GM23338 (cell line): ENCODE measurements at regions not wholly inside any gene's neighbourhood (a gene's known extent, or its start where the extent isn't known, plus 50 kb on each side); places are given as distances from the start of the nearest gene placed in this dataset.

Experiments
- ATAC-seq: fragments of 200-7000 bp; cut with Tn5 transposase; 3 replicates; pipeline ENCODE4 v1.9.1; 2020
- DNase-seq: peaks from one replicate; pipeline ENCODE4 v3.0.0-alpha.2; 2015; ENCODE audit warnings: low spot score
- H2AFZ ChIP-seq: fragments of 200-600 bp; sonication (generic); 2 replicates; pipeline ENCODE4 v1.8.0; 2016; ENCODE audit warnings: antibody characterized with exemption, mild to moderate bottlenecking, moderate library complexity
- H3F3A ChIP-seq: fragments of 200-600 bp; sonication (generic); replicated peaks from 2 replicates; pipeline ENCODE4 v1.8.0; 2017; ENCODE audit warnings: antibody characterized with exemption, mixed run types, low read depth
- H3K27ac ChIP-seq: fragments of 200-600 bp; sonication (generic); 2 replicates; pipeline ENCODE4 v1.6.1; 2016; ENCODE audit warnings: low read depth
- H3K27me3 ChIP-seq: fragments of 200-600 bp; sonication (generic); 2 replicates; pipeline ENCODE4 v1.8.0; 2016; ENCODE audit warnings: mild to moderate bottlenecking, mixed run types, moderate library complexity; ENCODE audit not compliant: insufficient read depth
- H3K36me3 ChIP-seq: fragments of 200-600 bp; sonication (generic); 2 replicates; pipeline ENCODE4 v1.8.0; 2016; ENCODE audit warnings: mild to moderate bottlenecking; ENCODE audit not compliant: insufficient read depth
- H3K4me1 ChIP-seq: fragments of 200-600 bp; sonication (generic); 2 replicates; pipeline ENCODE4 v1.8.0; 2016; ENCODE audit warnings: mild to moderate bottlenecking, moderate library complexity; ENCODE audit not compliant: insufficient read depth
- H3K4me2 ChIP-seq: fragments of 200-600 bp; sonication (generic); 2 replicates; pipeline ENCODE4 v1.7.1; 2017; ENCODE audit warnings: mixed run types
- H3K4me3 ChIP-seq: fragments of 200-600 bp; sonication (generic); 2 replicates; pipeline ENCODE4 v1.6.1; 2016; ENCODE audit warnings: mixed run types
- H3K79me2 ChIP-seq: fragments of 200-600 bp; sonication (generic); replicated peaks from 2 replicates; pipeline ENCODE4 v1.8.0; 2017; ENCODE audit warnings: mild to moderate bottlenecking; ENCODE audit not compliant: insufficient read depth
- H3K9me2 ChIP-seq: fragments of 200-600 bp; sonication (generic); 2 replicates; pipeline ENCODE4 v1.8.0; 2017; ENCODE audit not compliant: insufficient read depth
- H4K20me1 ChIP-seq: fragments of 200-600 bp; sonication (generic); replicated peaks from 2 replicates; pipeline ENCODE4 v1.8.0; 2017; ENCODE audit warnings: mild to moderate bottlenecking; ENCODE audit not compliant: insufficient read depth
- H3K27ac Mint-ChIP-seq: 2 replicates; pipeline ENCODE4 v1.8.0; 2020; ENCODE audit warnings: inconsistent platforms, mild to moderate bottlenecking, moderate library complexity, mixed read lengths
- H3K27me3 Mint-ChIP-seq: 3 replicates; pipeline ENCODE4 v1.8.0; 2022; ENCODE audit warnings: low read depth, mild to moderate bottlenecking, moderate library complexity, mixed read lengths, inconsistent platforms; ENCODE audit not compliant: insufficient read depth, poor library complexity
- H3K36me3 Mint-ChIP-seq: 3 replicates; pipeline ENCODE4 v1.8.0; 2021; ENCODE audit warnings: low read depth, mild to moderate bottlenecking, inconsistent platforms, moderate library complexity, mixed read lengths
- H3K4me1 Mint-ChIP-seq: 3 replicates; pipeline ENCODE4 v1.8.0; 2020; ENCODE audit warnings: mild to moderate bottlenecking, inconsistent platforms, mixed read lengths
- H3K4me3 Mint-ChIP-seq: 3 replicates; pipeline ENCODE4 v1.8.0; 2021; ENCODE audit warnings: moderate library complexity, mild to moderate bottlenecking, inconsistent platforms, mixed read lengths
- H3K9me3 Mint-ChIP-seq: 3 replicates; pipeline ENCODE4 v1.8.0; 2020; ENCODE audit warnings: moderate library complexity, mild to moderate bottlenecking, inconsistent platforms, mixed read lengths
- CREB1 ChIP-seq: fragments of 250-450 bp; sonication (Bioruptor Pico); IDR thresholded peaks from 2 replicates; pipeline ENCODE4 v1.5.0; 2020; ENCODE audit warnings: low read depth, mild to moderate bottlenecking, moderate library complexity
- CTCF ChIP-seq, 2 experiments: fragments of 200-600 bp in 1 of 2; sonication (generic) in 1 of 2; conservative IDR thresholded peaks; 2 replicates each; pipeline versions ENCODE4 v1.5.1 to v1.6.1; 2016 to 2017; ENCODE audit warnings: antibody characterized with exemption in 2 of 2, low read depth in 2 of 2, mild to moderate bottlenecking in 2 of 2, moderate library complexity in 1 of 2
- ETS1 ChIP-seq: IDR thresholded peaks from 2 replicates; pipeline ENCODE4 v1.6.1; 2016; ENCODE audit warnings: antibody characterized with exemption
- EZH2 ChIP-seq: fragments of 200-600 bp; sonication (generic); IDR thresholded peaks from one replicate; pipeline ENCODE4 v1.8.0; 2017; ENCODE audit warnings: antibody characterized with exemption, mild to moderate bottlenecking, low read depth; ENCODE audit not compliant: unreplicated experiment
- EZH2phosphoT487 ChIP-seq: fragments of 200-600 bp; sonication (generic); IDR thresholded peaks from one replicate; pipeline ENCODE4 v1.8.1; 2018; ENCODE audit warnings: antibody characterized with exemption; ENCODE audit not compliant: unreplicated experiment
- JUNB ChIP-seq: IDR thresholded peaks from one replicate; pipeline ENCODE4 v1.6.1; 2016; ENCODE audit warnings: antibody characterized with exemption; ENCODE audit not compliant: unreplicated experiment
- NANOG ChIP-seq: IDR thresholded peaks from 2 replicates; pipeline ENCODE4 v1.6.1; 2016; ENCODE audit warnings: antibody characterized with exemption, borderline replicate concordance
- REST ChIP-seq: IDR thresholded peaks from one replicate; pipeline ENCODE4 v1.6.1; 2018; ENCODE audit warnings: antibody characterized with exemption; ENCODE audit not compliant: unreplicated experiment
- STAT1 ChIP-seq: IDR thresholded peaks from one replicate; pipeline ENCODE4 v1.6.1; 2016; ENCODE audit warnings: antibody characterized with exemption; ENCODE audit not compliant: unreplicated experiment
- ZNF114 ChIP-seq: fragments of 250-450 bp; sonication (Bioruptor Pico); IDR thresholded peaks from 2 replicates; pipeline ENCODE4 v1.5.0; 2020; ENCODE audit warnings: mild to moderate bottlenecking, moderate library complexity
- ZNF462 ChIP-seq: fragments of 250-450 bp; sonication (Bioruptor Pico); IDR thresholded peaks from 2 replicates; pipeline ENCODE4 v1.5.0; 2020; ENCODE audit warnings: mild to moderate bottlenecking, moderate library complexity

- TF ChIP-seq ZNF462 (CRISPR knock-in tag): no peak
- no peak for TF ChIP-seq ZNF114 (CRISPR knock-in tag)
- no peak for TF ChIP-seq CTCF (conservative IDR thresholded peaks at IDR 0.05; ENCODE audit: low read depth in 2 of 2)
- no peak for TF ChIP-seq EZH2
- no peak for TF ChIP-seq NANOG
Observed at GRCh38 chr7:21137640-21138039, 290.2 kb upstream of the SP4 start (continued).

- no peak for DNase-seq
- Histone ChIP-seq H3K27ac (no peak overlapping the region), H3K36me3 (no peaks in the 10 kb centered on the region), H3K4me1 (no peaks in the 10 kb centered on the region), H3K9me2 (no peaks in the 10 kb centered on the region), H3K27me3 (no peaks in the 10 kb centered on the region), H4K20me1 (no peaks in the 10 kb centered on the region), H3K79me2 (no peaks in the 10 kb centered on the region), H2AFZ (no peak overlapping the region), H3F3A (no peaks in the 10 kb centered on the region), H3K4me3 (no peak overlapping the region), H3K4me2 (no peak overlapping the region)
- peaks cover 6% of the 10 kb centered on the region for H3K27me3 Mint-ChIP-seq
- no peaks in the 10 kb centered on the region for H3K9me3 Mint-ChIP-seq
- H3K36me3 Mint-ChIP-seq: no peaks in the 10 kb centered on the region
- no peak for ATAC-seq
- peaks cover 4% of the 10 kb centered on the region; the same call in 1 of the 3 replicates for H3K4me1 Mint-ChIP-seq
- H3K4me3 Mint-ChIP-seq: no peak overlapping the region
- no peak overlapping the region for H3K27ac Mint-ChIP-seq
- TF ChIP-seq JUNB (no peak), EZH2phosphoT487 (no peak), REST (no peak), ETS1 (no peak), ZNF114 (CRISPR knock-in tag) (no peak), CREB1 (CRISPR knock-in tag) (no peak), STAT1 (no peak)
Observed at GRCh38 chr7:21140622-21141021, 287.3 kb upstream of the SP4 start.
